ENCODE measurements at regions not wholly inside any gene's neighbourhood (a gene's known extent, or its start where the extent isn't known, plus 50 kb on each side); places are given as distances from the start of the nearest gene placed in this dataset.

DNA sequence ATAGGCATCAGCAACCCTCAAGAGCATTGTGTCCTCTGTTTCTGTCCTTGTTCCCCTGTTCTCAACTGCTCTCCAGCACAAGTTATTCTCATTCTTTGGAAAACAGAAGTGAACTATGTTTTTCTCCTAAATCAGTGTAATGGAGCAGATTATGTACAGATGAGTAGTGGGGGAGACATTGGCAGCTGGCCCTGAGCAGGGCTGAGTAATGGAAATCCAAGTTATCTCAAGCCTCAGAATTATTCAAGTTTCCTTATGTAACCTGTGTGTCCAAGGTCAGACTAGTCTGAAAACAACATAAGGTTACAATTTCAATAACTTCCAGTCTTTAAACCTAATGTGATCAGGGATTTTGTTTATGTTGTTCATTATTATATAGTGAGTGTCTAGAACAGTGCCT lies 116.1 kb upstream of the FUT8 start:
- no peak for DNase-seq
- TF ChIP-seq, protein P1, sequence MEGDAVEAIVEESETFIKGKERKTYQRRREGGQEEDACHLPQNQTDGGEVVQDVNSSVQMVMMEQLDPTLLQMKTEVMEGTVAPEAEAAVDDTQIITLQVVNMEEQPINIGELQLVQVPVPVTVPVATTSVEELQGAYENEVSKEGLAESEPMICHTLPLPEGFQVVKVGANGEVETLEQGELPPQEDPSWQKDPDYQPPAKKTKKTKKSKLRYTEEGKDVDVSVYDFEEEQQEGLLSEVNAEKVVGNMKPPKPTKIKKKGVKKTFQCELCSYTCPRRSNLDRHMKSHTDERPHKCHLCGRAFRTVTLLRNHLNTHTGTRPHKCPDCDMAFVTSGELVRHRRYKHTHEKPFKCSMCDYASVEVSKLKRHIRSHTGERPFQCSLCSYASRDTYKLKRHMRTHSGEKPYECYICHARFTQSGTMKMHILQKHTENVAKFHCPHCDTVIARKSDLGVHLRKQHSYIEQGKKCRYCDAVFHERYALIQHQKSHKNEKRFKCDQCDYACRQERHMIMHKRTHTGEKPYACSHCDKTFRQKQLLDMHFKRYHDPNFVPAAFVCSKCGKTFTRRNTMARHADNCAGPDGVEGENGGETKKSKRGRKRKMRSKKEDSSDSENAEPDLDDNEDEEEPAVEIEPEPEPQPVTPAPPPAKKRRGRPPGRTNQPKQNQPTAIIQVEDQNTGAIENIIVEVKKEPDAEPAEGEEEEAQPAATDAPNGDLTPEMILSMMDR (IDR thresholded peaks at IDR 0.05): no peak
- Histone ChIP-seq H3K27ac (no peak overlapping the region), H3K9me3 (no peaks in the 10 kb centered on the region), H3K4me3 (no peak overlapping the region), H3K36me3 (ENCODE audit: insufficient read depth in 1 of 2, low read depth in 1 of 2) (no peaks in the 10 kb centered on the region), H3K4me1 (no peaks in the 10 kb centered on the region), H3K27me3 (ENCODE audit: insufficient read depth in 3 of 3, low read length in 2 of 3) (no peaks in the 10 kb centered on the region)
- no peak for ATAC-seq
- intact Hi-C loops (cut with DNase I): no loop called here

DNA sequence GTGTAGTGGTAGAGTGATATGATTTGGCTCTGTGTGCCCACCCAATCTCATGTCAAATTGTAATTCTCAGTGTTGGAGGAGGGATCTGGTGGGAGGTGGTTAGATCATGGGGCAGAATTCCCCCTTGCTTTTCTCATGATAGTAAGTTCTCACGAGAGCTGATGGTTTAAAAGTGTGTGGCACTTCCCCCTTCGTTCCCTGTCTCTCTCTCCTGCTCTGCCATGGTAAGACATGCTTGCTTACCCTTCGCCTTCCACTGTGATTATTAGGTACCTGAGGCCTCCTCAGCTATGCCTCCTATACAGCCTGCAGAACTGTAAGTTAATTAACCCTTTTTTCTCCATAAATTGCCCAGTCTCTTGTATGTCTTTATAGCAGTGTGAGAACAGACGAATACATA lies 115.7 kb upstream of the FUT8 start:
- Histone ChIP-seq H3K27ac (no peak overlapping the region), H3K9me3 (no peaks in the 10 kb centered on the region), H3K27me3 (ENCODE audit: insufficient read depth in 3 of 3, low read length in 2 of 3) (no peaks in the 10 kb centered on the region), H3K4me3 (no peak overlapping the region), H3K36me3 (ENCODE audit: insufficient read depth in 1 of 2, low read depth in 1 of 2) (no peaks in the 10 kb centered on the region), H3K4me1 (no peaks in the 10 kb centered on the region)
- no peak for ATAC-seq
- DNase-seq: no peak
- 81 to 89% (median 84%) methylated on average over 4 of the region's 4 CpGs for WGBS, 3 donors
- TF ChIP-seq, protein P1 (IDR thresholded peaks at IDR 0.05): no peak
- intact Hi-C loops (cut with DNase I): no loop called here

DNA sequence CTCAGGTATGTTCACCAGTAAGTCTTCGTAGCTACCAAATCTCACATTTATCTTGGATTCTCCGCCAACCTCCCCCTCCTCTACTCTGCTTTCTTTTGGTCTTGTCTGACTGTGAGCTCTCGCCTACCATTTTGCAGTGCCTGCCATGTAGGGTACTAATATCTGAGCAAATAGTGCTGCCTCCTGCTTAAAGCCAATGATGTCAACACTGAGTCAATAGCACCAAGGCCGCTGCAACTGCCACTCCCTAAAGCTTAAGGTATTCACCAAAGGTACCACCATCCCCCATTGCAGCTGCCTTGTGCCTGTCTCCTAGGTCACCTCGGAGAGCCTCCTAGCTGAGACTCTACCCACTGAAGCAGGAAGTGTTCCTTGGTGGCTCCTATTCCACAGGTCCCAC lies 114.8 kb upstream of the FUT8 start:
- Histone ChIP-seq H3K36me3 (ENCODE audit: insufficient read depth in 1 of 2, low read depth in 1 of 2) (no peaks in the 10 kb centered on the region), H3K9me3 (no peaks in the 10 kb centered on the region), H3K27me3 (ENCODE audit: insufficient read depth in 3 of 3, low read length in 2 of 3) (no peaks in the 10 kb centered on the region), H3K4me3 (no peak overlapping the region), H3K4me1 (no peaks in the 10 kb centered on the region), H3K27ac (no peak overlapping the region)
- intact Hi-C loops (cut with DNase I): no loop called here
- TF ChIP-seq, protein P1 (IDR thresholded peaks at IDR 0.05): no peak
- DNase-seq: no peak
- WGBS, 3 donors: 83 to 85% (median 84%) methylated on average over 5 of the region's 5 CpGs
- no peak for ATAC-seq

DNA sequence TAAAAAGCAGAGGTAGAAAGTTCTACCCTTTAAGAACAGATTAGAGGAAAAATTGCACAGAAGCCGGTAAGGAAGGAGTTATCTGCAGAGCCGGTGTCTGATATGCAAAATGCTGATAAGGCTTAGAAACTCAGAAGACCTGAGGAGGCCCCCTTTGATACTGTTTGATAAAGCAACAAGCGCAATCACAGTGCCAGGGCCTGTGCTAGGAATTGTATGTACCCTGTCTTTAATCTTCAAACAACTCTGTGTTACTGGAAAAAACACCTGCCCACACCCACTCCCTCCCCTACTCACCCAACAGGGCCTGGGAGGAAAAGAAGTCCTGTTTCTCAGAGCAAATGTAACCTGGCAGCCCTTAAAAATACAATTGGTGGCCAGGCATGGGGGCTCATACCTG lies 112.7 kb upstream of the FUT8 start:
- TF ChIP-seq, protein P1 (IDR thresholded peaks at IDR 0.05): no peak
- no peaks in the 10 kb centered on the region for H3K36me3 ChIP-seq (ENCODE audit: insufficient read depth in 1 of 2, low read depth in 1 of 2)
- intact Hi-C loops (cut with DNase I): no loop called here
- no peak for DNase-seq
- 88 to 90% (median 88%) methylated on average over 3 of the region's 3 CpGs for WGBS, 3 donors
- no peaks in the 10 kb centered on the region for H3K9me3 ChIP-seq
- no peaks in the 10 kb centered on the region for H3K4me1 ChIP-seq
- no peaks in the 10 kb centered on the region for H3K27me3 ChIP-seq (ENCODE audit: insufficient read depth in 3 of 3, low read length in 2 of 3)
- no peak overlapping the region for H3K27ac ChIP-seq
- no peak for ATAC-seq
- H3K4me3 ChIP-seq: no peak overlapping the region

DNA sequence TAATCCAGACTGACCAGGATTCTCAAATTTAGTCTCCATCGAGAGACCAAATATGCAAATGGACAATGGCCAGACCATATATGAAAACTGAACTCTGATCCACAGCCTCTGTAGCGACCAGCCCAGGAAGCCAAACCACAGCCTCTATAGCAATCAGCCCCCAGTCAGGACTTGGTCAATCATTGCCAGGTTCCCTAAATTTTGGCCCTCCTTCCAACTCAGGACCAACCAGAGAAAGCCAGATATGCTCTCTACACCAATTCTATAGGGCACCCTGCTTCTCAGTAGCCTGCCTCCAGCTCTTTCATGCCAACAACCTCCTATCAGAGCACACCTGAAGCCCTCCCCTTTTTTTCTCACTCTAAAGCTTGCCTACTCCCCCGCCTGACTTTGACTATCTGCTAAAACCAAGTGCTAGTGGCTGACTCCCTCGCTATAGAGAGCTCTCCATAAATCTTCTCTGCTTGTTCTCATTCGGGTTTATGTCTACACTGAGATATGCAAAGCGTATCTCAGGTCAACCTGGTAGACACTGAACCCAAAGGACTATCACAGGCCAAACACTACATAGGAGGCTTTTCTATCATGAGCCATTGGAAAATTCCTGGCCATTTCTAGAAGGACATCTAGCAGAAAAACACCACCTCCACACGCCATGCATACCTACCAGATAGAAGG lies 110.5 kb upstream of the FUT8 start:
- intact Hi-C loops (cut with DNase I): no loop called here
- WGBS, 3 donors: 82 to 89% (median 87%) methylated on average over 7 of the region's 7 CpGs

More for the DNA sequence above, 110.5 kb upstream of the FUT8 start:
- Histone ChIP-seq H3K4me1 (no peaks in the 10 kb centered on the region), H3K36me3 (ENCODE audit: insufficient read depth in 1 of 2, low read depth in 1 of 2) (no peaks in the 10 kb centered on the region), H3K27me3 (ENCODE audit: insufficient read depth in 3 of 3, low read length in 2 of 3) (no peaks in the 10 kb centered on the region), H3K4me3 (no peak overlapping the region), H3K27ac (no peak overlapping the region), H3K9me3 (no peaks in the 10 kb centered on the region)
- ATAC-seq (no peak), DNase-seq (no peak)
- TF ChIP-seq, protein P1 (IDR thresholded peaks at IDR 0.05): no peak

Measured in psoas muscle (tissue), 7 donors.